Esophagus muscularis mucosa (tissue), 4 donors: ENCODE measurements at regions not wholly inside any gene's neighbourhood (a gene's known extent, or its start where the extent isn't known, plus 50 kb on each side); places are given as distances from the start of the nearest gene placed in this dataset.

Experiments
- DNase-seq: peaks from one replicate; pipeline ENCODE4 v3.0.0-alpha.2; 2017; ENCODE audit errors: extremely low spot score
- H3K27ac ChIP-seq, 4 donors: fragments of 200-600 bp; sonication (generic); replicated peaks in 1 of 4; 1 replicate in 3 of 4; 2 replicates in 1 of 4; pipeline ENCODE4 v1.5.1; 2016 to 2019; ENCODE audit warnings: mild to moderate bottlenecking in 1 of 4
- H3K27me3 ChIP-seq, 4 donors: fragments of 200-600 bp; sonication (generic); one replicate each; pipeline versions ENCODE4 v1.5.1 to v1.6.0; 2016 to 2019
- H3K36me3 ChIP-seq, 4 donors: fragments of 200-600 bp; sonication (generic); one replicate each; pipeline ENCODE4 v1.5.1; 2016 to 2019
- H3K4me1 ChIP-seq, 4 donors: fragments of 200-600 bp; sonication (generic); one replicate each; pipeline ENCODE4 v1.5.1; 2016 to 2019
- H3K4me3 ChIP-seq, 4 donors: fragments of 200-600 bp; sonication (generic); 1 replicate in 2 of 4; 2 replicates in 2 of 4; pipeline ENCODE4 v1.5.1; 2016 to 2019; ENCODE audit warnings: mild to moderate bottlenecking in 4 of 4, moderate library complexity in 1 of 4
- H3K9me3 ChIP-seq, 4 donors: fragments of 200-600 bp; sonication (generic); 1 replicate in 3 of 4; 2 replicates in 1 of 4; pipeline ENCODE4 v1.5.1; 2016 to 2019
- EP300 ChIP-seq: sonication (generic); formaldehyde crosslinking; IDR thresholded peaks from one replicate; pipeline ENCODE4 v1.6.1; 2017; ENCODE audit warnings: antibody characterized with exemption
- POLR2AphosphoS5 ChIP-seq, 2 donors: sonication (generic); formaldehyde crosslinking; IDR thresholded peaks; one replicate each; pipeline ENCODE4 v1.6.1; 2017; ENCODE audit warnings: antibody characterized with exemption in 2 of 2
- WGBS: methylation state at CpG from one replicate; pipeline ENCODE4 v1.1.5; 2018; 5-methylcytosine and 5-hydroxymethylcytosine counted together
- intact Hi-C: fragments of 100-400 bp; cut with DNase I; formaldehyde crosslinking; loops from one replicate; pipeline ENCODE4 v1.15.1; 2023
- small RNA-seq, 3 donors: library from RNA; depleted of rRNA; stranded (forward); fragments of <200 nt; gene quantifications; one replicate each; pipeline ENCODE3, GENCODE V24; 2016
- TF ChIP-seq, protein P1 (sequence below), 3 experiments: fragments of 200-600 bp in 2 of 3; fragments of 450-650 bp in 1 of 3; sonication (generic) in 2 of 3; IDR thresholded peaks; one replicate each; pipeline ENCODE4 v1.5.1; 2017 to 2019; ENCODE audit warnings: antibody characterized with exemption in 3 of 3, mild to moderate bottlenecking in 2 of 3, moderate library complexity in 1 of 3

DNA sequence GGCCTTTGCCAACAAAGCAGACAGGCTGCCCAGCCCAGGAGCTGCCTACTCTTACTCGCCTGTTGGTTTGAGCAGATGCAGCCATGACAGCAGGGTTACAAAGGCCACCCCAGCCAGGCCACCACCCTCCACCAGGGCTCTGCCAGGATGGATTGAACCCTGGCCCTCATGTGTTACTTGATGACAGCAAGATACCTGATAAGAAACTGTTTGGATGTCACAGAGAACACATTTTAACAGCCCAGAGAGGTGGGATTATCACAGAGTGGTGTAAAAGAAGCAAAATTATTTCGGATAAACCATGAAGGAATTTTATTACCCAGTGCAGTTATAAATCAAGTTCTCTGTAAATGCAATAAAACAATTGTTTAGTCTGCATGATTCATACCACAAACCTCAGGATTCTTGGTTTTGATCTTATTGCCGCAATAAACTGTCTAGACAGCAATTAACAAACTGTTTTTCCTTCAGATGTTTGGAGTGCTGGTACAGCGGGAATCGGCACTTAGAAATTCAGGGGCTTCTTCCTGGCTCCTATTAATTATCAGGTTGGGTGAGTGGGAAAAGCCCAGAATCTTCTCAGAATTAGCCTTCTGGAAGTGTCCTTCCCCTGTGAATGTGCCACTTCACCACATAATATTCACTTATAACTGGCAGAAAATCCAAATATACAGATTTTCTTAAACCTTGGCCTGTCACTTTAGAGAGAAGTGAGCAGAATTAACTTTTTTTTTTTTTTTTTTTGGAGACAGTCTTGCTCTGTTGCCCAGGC is 58.0 kb upstream of the SALL4 start:
- intact Hi-C loops, result no loop called here
- Histone ChIP-seq H3K27ac (no peak overlapping the region), H3K4me1 (no peaks in the 10 kb centered on the region), H3K36me3 (no peaks in the 10 kb centered on the region), H3K4me3 (no peak overlapping the region), H3K27me3 (peaks cover 0 to 6% (median 0%) of the 10 kb centered on the region in 4 donors), H3K9me3 (no peaks in the 10 kb centered on the region)
- DNase-seq, result no peak
- WGBS, result 78% methylated on average over 5 of the region's 5 CpGs
- no peak for TF ChIP-seq EP300
- TF ChIP-seq POLR2AphosphoS5 (IDR thresholded peaks at IDR 0.05), result no peak

- 75% methylated on average over 3 of the region's 3 CpGs for WGBS
- DNase-seq, result no peak
- Histone ChIP-seq H3K36me3 (no peaks in the 10 kb centered on the region), H3K27me3 (no peaks in the 10 kb centered on the region), H3K9me3 (no peaks in the 10 kb centered on the region), H3K27ac (no peak overlapping the region), H3K4me3 (no peak overlapping the region), H3K4me1 (no peaks in the 10 kb centered on the region)
- intact Hi-C loops, result no loop called here
- TF ChIP-seq, protein P1, sequence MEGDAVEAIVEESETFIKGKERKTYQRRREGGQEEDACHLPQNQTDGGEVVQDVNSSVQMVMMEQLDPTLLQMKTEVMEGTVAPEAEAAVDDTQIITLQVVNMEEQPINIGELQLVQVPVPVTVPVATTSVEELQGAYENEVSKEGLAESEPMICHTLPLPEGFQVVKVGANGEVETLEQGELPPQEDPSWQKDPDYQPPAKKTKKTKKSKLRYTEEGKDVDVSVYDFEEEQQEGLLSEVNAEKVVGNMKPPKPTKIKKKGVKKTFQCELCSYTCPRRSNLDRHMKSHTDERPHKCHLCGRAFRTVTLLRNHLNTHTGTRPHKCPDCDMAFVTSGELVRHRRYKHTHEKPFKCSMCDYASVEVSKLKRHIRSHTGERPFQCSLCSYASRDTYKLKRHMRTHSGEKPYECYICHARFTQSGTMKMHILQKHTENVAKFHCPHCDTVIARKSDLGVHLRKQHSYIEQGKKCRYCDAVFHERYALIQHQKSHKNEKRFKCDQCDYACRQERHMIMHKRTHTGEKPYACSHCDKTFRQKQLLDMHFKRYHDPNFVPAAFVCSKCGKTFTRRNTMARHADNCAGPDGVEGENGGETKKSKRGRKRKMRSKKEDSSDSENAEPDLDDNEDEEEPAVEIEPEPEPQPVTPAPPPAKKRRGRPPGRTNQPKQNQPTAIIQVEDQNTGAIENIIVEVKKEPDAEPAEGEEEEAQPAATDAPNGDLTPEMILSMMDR (IDR thresholded peaks at IDR 0.05), result no peak
- no peak for TF ChIP-seq POLR2AphosphoS5 (IDR thresholded peaks at IDR 0.05)
Observed at GRCh38 chr20:51856432-51856831, 54.1 kb upstream of the SALL4 start.

DNA sequence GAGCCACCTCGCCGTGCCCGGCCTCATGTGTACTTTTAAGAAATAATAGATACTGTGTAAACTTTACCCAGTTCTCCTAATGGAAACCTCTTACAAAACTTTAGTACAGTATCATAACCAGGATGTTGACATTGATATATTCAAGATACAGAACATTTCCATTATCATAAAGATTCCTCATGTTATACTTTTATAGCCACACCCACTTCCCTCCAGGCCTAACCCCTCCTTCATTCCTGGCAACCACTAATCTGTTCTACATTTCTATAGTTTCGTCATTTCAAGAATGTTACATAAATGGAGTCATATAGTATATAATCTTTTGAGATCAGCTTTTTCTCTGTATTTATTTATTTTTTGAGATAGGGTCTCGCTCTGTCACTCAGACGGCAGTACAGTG is 52.6 kb upstream of the SALL4 start:
- intact Hi-C loops, result no loop called here
- Histone ChIP-seq H3K9me3 (no peaks in the 10 kb centered on the region), H3K4me1 (no peaks in the 10 kb centered on the region), H3K27ac (no peak overlapping the region), H3K4me3 (no peak overlapping the region), H3K36me3 (no peaks in the 10 kb centered on the region), H3K27me3 (no peaks in the 10 kb centered on the region)
- 90% methylated on average over 6 of the region's 6 CpGs for WGBS
- no peak for DNase-seq
- TF ChIP-seq POLR2AphosphoS5 (IDR thresholded peaks at IDR 0.05), result no peak
- no peak for TF ChIP-seq EP300

Small RNA genes lying in the stretch of these regions (small RNA-seq; reads per million reads assigned to genes)
- 0 reads per million in 3 donors for gene RNU6-347P
- gene RNU7-6P, result 0 reads per million in 3 donors
